HepG2 (cell line): ENCODE measurements at regions not wholly inside any gene's neighbourhood (a gene's known extent, or its start where the extent isn't known, plus 50 kb on each side); places are given as distances from the start of the nearest gene placed in this dataset.

Experiments used
- CBX1 ChIP-seq: IDR thresholded peaks from one replicate; pipeline ENCODE4 v1.6.1; 2016; ENCODE audit warnings: antibody characterized with exemption, low read depth
- CEBPG ChIP-seq: IDR thresholded peaks from 2 replicates; pipeline ENCODE4 v1.6.1; 2016
- CREM ChIP-seq, 2 experiments: sonication (generic) in 1 of 2; formaldehyde crosslinking in 1 of 2; IDR thresholded peaks; 2 replicates each; pipeline versions ENCODE4 v1.4.0 to v1.6.1; 2016 to 2020; ENCODE audit warnings: antibody characterized with exemption in 1 of 2, mild to moderate bottlenecking in 1 of 2, missing genetic modification reagents in 1 of 2
- ELF1 ChIP-seq: sonication (generic); formaldehyde crosslinking; IDR thresholded peaks from 2 replicates; pipeline ENCODE4 v1.4.0; 2020; ENCODE audit warnings: missing genetic modification reagents
- NCOA1 ChIP-seq: sonication (generic); formaldehyde crosslinking; IDR thresholded peaks from 2 replicates; pipeline ENCODE4 v1.9.0; 2021; ENCODE audit warnings: missing genetic modification reagents
- SMYD3 ChIP-seq: sonication (generic); formaldehyde crosslinking; IDR thresholded peaks from 2 replicates; pipeline ENCODE4 v1.8.1; 2023; ENCODE audit warnings: mild to moderate bottlenecking, missing genetic modification reagents
- ZFP36L1 ChIP-seq: sonication (generic); formaldehyde crosslinking; IDR thresholded peaks from 2 replicates; pipeline ENCODE4 v1.8.0; 2022; ENCODE audit warnings: mild to moderate bottlenecking, missing genetic modification reagents, moderate library complexity
- ZNF17 ChIP-seq: sonication (generic); formaldehyde crosslinking; IDR thresholded peaks from 2 replicates; pipeline ENCODE4 v1.5.0; 2020; ENCODE audit warnings: mild to moderate bottlenecking, missing genetic modification reagents
- ZNF350 ChIP-seq: sonication (generic); formaldehyde crosslinking; IDR thresholded peaks from 2 replicates; pipeline ENCODE4 v1.4.0; 2020; ENCODE audit warnings: mild to moderate bottlenecking, low read depth, missing genetic modification reagents, borderline replicate concordance
- ZNF431 ChIP-seq: sonication (generic); formaldehyde crosslinking; IDR thresholded peaks from 2 replicates; pipeline ENCODE4 v1.9.0; 2022; ENCODE audit warnings: missing genetic modification reagents, low read depth, mild to moderate bottlenecking, borderline replicate concordance
- ZNF652 ChIP-seq: IDR thresholded peaks from 2 replicates; pipeline ENCODE4 v1.6.1; 2016; ENCODE audit warnings: low read depth, borderline replicate concordance
- TF ChIP-seq, protein P1 (sequence below): sonication (generic); formaldehyde crosslinking; IDR thresholded peaks from 2 replicates; pipeline ENCODE4 v1.4.0; 2020; ENCODE audit warnings: mild to moderate bottlenecking, missing genetic modification reagents, borderline replicate concordance
- TF ChIP-seq, protein P2 (sequence below): IDR thresholded peaks from 2 replicates; pipeline ENCODE4 v1.6.1; 2016
- TF ChIP-seq, protein P3 (sequence below): sonication (generic); formaldehyde crosslinking; IDR thresholded peaks from 2 replicates; pipeline ENCODE4 v1.4.0; 2020; ENCODE audit warnings: mild to moderate bottlenecking, missing genetic modification reagents
- TF ChIP-seq, protein P4 (sequence below): IDR thresholded peaks from 2 replicates; pipeline ENCODE4 v1.4.0; 2020; ENCODE audit warnings: mild to moderate bottlenecking, missing genetic modification reagents

DNA sequence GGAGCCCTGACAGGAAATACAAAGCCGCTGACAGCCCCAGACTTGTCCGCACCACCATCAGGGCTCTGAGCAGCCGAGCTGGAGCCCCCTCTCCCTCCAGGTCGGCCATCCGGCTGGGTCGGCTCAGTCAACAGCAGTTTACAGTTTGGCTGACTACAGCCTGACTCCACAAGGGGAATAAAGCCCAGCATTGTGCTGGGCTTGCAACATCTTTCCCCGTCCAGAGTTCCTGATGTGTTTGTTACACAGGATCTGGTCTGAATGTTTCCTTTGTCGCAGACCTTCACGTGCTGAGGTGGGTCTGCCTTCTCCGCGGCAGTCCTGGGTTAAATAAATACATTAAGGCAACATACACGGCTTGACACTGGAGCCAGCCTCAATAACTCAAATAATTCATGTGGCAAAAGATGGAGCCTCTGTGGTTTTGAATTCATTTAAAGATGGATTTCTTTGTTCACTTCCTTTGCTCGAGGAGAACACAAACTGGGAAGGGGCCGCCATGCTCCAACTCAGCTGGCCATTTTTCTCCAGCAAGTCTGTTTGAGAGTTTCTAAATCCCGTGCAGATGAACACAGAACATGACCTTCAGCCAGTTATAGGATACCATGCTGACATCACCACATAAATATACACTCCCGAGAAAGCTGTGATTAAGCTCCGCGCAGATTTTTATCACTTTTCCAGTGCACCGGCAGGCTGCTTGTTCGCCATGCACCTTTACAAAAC lies 192.1 kb downstream of the WDR11 start (continued):
- TF ChIP-seq, protein P1, sequence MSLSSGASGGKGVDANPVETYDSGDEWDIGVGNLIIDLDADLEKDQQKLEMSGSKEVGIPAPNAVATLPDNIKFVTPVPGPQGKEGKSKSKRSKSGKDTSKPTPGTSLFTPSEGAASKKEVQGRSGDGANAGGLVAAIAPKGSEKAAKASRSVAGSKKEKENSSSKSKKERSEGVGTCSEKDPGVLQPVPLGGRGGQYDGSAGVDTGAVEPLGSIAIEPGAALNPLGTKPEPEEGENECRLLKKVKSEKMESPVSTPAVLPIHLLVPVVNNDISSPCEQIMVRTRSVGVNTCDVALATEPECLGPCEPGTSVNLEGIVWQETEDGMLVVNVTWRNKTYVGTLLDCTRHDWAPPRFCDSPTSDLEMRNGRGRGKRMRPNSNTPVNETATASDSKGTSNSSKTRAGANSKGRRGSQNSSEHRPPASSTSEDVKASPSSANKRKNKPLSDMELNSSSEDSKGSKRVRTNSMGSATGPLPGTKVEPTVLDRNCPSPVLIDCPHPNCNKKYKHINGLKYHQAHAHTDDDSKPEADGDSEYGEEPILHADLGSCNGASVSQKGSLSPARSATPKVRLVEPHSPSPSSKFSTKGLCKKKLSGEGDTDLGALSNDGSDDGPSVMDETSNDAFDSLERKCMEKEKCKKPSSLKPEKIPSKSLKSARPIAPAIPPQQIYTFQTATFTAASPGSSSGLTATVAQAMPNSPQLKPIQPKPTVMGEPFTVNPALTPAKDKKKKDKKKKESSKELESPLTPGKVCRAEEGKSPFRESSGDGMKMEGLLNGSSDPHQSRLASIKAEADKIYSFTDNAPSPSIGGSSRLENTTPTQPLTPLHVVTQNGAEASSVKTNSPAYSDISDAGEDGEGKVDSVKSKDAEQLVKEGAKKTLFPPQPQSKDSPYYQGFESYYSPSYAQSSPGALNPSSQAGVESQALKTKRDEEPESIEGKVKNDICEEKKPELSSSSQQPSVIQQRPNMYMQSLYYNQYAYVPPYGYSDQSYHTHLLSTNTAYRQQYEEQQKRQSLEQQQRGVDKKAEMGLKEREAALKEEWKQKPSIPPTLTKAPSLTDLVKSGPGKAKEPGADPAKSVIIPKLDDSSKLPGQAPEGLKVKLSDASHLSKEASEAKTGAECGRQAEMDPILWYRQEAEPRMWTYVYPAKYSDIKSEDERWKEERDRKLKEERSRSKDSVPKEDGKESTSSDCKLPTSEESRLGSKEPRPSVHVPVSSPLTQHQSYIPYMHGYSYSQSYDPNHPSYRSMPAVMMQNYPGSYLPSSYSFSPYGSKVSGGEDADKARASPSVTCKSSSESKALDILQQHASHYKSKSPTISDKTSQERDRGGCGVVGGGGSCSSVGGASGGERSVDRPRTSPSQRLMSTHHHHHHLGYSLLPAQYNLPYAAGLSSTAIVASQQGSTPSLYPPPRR (CRISPR knock-in tag) = peak; percentile 83
- TF ChIP-seq ZFP36L1 (CRISPR knock-in tag) = no peak
- TF ChIP-seq, protein P2, sequence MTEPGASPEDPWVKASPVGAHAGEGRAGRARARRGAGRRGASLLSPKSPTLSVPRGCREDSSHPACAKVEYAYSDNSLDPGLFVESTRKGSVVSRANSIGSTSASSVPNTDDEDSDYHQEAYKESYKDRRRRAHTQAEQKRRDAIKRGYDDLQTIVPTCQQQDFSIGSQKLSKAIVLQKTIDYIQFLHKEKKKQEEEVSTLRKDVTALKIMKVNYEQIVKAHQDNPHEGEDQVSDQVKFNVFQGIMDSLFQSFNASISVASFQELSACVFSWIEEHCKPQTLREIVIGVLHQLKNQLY = peak; percentile 66; the same call in 1 of the 2 replicates
- TF ChIP-seq, protein P3, sequence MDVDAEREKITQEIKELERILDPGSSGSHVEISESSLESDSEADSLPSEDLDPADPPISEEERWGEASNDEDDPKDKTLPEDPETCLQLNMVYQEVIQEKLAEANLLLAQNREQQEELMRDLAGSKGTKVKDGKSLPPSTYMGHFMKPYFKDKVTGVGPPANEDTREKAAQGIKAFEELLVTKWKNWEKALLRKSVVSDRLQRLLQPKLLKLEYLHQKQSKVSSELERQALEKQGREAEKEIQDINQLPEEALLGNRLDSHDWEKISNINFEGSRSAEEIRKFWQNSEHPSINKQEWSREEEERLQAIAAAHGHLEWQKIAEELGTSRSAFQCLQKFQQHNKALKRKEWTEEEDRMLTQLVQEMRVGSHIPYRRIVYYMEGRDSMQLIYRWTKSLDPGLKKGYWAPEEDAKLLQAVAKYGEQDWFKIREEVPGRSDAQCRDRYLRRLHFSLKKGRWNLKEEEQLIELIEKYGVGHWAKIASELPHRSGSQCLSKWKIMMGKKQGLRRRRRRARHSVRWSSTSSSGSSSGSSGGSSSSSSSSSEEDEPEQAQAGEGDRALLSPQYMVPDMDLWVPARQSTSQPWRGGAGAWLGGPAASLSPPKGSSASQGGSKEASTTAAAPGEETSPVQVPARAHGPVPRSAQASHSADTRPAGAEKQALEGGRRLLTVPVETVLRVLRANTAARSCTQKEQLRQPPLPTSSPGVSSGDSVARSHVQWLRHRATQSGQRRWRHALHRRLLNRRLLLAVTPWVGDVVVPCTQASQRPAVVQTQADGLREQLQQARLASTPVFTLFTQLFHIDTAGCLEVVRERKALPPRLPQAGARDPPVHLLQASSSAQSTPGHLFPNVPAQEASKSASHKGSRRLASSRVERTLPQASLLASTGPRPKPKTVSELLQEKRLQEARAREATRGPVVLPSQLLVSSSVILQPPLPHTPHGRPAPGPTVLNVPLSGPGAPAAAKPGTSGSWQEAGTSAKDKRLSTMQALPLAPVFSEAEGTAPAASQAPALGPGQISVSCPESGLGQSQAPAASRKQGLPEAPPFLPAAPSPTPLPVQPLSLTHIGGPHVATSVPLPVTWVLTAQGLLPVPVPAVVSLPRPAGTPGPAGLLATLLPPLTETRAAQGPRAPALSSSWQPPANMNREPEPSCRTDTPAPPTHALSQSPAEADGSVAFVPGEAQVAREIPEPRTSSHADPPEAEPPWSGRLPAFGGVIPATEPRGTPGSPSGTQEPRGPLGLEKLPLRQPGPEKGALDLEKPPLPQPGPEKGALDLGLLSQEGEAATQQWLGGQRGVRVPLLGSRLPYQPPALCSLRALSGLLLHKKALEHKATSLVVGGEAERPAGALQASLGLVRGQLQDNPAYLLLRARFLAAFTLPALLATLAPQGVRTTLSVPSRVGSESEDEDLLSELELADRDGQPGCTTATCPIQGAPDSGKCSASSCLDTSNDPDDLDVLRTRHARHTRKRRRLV = no peak
- peak; percentile 37; the same call in 1 of the 2 replicates for TF ChIP-seq ZNF652
- peak; percentile 54; the same call in 1 of the 2 replicates for TF ChIP-seq CREM (IDR thresholded peaks at IDR 0.05)
- no peak for TF ChIP-seq CREM (CRISPR knock-in tag; IDR thresholded peaks at IDR 0.05)
- no peak for TF ChIP-seq CBX1
- TF ChIP-seq ZNF431 (CRISPR knock-in tag) = no peak
- peak; percentile 51; the same call in 1 of the 2 replicates for TF ChIP-seq ELF1 (CRISPR knock-in tag)
- peak; percentile 54; the same call in 1 of the 2 replicates for TF ChIP-seq ZNF350 (CRISPR knock-in tag)
- peak; percentile 93 for TF ChIP-seq CEBPG (CRISPR knock-in tag)
- TF ChIP-seq ZNF17 (CRISPR knock-in tag) = no peak
- TF ChIP-seq SMYD3 (CRISPR knock-in tag) = no peak
- no peak for TF ChIP-seq NCOA1 (CRISPR knock-in tag)
- TF ChIP-seq, protein P4, sequence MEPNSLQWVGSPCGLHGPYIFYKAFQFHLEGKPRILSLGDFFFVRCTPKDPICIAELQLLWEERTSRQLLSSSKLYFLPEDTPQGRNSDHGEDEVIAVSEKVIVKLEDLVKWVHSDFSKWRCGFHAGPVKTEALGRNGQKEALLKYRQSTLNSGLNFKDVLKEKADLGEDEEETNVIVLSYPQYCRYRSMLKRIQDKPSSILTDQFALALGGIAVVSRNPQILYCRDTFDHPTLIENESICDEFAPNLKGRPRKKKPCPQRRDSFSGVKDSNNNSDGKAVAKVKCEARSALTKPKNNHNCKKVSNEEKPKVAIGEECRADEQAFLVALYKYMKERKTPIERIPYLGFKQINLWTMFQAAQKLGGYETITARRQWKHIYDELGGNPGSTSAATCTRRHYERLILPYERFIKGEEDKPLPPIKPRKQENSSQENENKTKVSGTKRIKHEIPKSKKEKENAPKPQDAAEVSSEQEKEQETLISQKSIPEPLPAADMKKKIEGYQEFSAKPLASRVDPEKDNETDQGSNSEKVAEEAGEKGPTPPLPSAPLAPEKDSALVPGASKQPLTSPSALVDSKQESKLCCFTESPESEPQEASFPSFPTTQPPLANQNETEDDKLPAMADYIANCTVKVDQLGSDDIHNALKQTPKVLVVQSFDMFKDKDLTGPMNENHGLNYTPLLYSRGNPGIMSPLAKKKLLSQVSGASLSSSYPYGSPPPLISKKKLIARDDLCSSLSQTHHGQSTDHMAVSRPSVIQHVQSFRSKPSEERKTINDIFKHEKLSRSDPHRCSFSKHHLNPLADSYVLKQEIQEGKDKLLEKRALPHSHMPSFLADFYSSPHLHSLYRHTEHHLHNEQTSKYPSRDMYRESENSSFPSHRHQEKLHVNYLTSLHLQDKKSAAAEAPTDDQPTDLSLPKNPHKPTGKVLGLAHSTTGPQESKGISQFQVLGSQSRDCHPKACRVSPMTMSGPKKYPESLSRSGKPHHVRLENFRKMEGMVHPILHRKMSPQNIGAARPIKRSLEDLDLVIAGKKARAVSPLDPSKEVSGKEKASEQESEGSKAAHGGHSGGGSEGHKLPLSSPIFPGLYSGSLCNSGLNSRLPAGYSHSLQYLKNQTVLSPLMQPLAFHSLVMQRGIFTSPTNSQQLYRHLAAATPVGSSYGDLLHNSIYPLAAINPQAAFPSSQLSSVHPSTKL (CRISPR knock-in tag) = peak; percentile 85
